Cardiac fibroblast (primary cell): ENCODE measurements at regions not wholly inside any gene's neighbourhood (a gene's known extent, or its start where the extent isn't known, plus 50 kb on each side); places are given as distances from the start of the nearest gene placed in this dataset.
A peak's percentile ranks its signal among the peaks of the same experiment; 100 is the strongest.

Experiments
- DNase-seq, 2 donors: peaks; one replicate each; pipeline versions ENCODE4 v3.0.0 to v3.0.0-alpha.2; 2010; ENCODE audit warnings: low read depth in 2 of 2
- H3K4me3 ChIP-seq, 2 donors: replicated peaks in 1 of 2; 1 replicate in 1 of 2; 2 replicates in 1 of 2; pipeline ENCODE4 v1.5.1; 2011; ENCODE audit warnings: low read depth in 2 of 2, low read length in 2 of 2, mild to moderate bottlenecking in 2 of 2, moderate library complexity in 1 of 2
- TF ChIP-seq, protein P1 (sequence below): IDR thresholded peaks from one replicate; pipeline ENCODE4 v1.5.1; 2011; ENCODE audit warnings: low read depth, mild to moderate bottlenecking, low read length, inconsistent platforms

DNA sequence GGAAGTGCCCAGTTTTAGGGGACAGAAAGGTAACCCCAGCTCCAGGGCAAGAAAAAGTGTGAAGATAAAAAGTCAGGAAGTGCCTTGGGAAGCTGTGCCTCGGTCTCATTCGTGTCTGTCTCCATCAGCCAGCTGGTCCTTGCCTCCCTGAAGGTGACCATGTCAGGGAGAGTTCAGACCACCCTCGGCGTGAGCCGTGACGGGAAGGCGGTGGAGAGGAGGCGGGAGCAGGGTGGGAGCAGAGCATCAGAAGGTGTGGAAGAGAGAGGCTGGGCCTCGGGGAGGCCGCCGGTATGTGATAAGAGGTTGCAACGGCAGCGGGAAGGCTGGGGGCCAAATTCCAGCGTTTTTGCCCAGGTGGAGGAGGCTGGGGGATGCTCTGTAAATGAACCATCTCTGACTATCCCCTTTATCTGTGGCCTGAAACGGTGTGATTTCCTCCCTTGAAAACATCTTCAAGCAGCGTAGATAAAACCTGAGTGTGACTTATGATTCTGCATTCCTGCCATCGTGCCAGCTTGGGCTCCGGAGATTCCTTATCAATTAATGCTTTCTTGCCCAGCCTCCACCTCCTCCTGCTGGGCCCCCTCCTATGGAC is 251.8 kb downstream of the IRF8 start:
- H3K4me3 ChIP-seq: no peak overlapping the region
- no peak for DNase-seq
- TF ChIP-seq, protein P1, sequence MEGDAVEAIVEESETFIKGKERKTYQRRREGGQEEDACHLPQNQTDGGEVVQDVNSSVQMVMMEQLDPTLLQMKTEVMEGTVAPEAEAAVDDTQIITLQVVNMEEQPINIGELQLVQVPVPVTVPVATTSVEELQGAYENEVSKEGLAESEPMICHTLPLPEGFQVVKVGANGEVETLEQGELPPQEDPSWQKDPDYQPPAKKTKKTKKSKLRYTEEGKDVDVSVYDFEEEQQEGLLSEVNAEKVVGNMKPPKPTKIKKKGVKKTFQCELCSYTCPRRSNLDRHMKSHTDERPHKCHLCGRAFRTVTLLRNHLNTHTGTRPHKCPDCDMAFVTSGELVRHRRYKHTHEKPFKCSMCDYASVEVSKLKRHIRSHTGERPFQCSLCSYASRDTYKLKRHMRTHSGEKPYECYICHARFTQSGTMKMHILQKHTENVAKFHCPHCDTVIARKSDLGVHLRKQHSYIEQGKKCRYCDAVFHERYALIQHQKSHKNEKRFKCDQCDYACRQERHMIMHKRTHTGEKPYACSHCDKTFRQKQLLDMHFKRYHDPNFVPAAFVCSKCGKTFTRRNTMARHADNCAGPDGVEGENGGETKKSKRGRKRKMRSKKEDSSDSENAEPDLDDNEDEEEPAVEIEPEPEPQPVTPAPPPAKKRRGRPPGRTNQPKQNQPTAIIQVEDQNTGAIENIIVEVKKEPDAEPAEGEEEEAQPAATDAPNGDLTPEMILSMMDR: no peak

DNA sequence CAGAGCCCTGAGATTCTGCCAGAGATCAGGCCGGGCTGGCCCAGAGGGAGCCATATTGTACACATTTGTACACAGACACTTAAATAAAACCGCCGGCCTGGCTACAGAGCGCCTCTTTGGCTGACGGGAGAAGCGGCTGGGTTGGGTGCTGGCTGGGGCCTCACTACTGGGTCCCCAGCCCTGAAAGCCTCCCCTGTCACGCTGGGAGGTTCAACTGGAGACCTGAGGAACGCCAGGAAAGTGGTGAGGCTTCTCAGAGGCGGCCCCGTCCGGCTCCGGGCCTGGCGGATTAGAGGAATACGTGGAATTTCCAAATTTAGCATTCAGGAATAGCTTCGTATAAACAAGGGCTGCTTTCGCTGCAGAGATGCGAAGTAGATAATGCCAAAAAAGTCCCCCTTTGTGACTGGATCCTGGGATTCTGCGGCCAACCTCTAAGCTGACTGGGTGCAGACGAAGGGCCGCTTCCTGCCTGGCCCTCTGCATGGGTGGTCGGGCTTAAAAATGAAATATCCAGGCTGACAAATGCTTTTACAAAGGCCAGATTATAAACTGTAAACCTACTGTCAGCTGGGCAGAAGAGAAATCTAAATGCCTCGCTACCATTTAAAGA is 252.4 kb downstream of the IRF8 start:
- TF ChIP-seq, protein P1: no peak
- no peak for DNase-seq
- no peak overlapping the region for H3K4me3 ChIP-seq

DNA sequence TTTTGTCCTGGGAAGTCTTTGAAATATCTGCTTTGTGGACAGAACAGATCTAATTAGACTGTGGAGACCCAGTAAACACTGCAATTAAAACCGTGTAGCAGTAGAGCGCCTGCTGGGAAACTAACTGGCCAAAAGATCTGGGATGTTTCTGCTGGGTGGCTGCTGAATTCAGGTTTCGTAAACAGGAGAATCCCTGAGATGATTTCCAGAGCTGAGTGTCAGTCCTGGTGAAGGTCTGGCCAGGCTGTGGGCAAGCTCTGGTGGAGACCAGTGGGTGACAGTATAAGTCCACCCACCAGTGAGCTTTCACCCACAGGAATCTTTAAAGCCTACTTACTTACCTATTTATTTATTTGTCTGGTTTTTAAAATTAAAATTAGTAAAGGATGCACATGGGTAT is 257.2 kb downstream of the IRF8 start:
- DNase-seq: no peak
- H3K4me3 ChIP-seq: no peak overlapping the region
- TF ChIP-seq, protein P1: no peak

DNA sequence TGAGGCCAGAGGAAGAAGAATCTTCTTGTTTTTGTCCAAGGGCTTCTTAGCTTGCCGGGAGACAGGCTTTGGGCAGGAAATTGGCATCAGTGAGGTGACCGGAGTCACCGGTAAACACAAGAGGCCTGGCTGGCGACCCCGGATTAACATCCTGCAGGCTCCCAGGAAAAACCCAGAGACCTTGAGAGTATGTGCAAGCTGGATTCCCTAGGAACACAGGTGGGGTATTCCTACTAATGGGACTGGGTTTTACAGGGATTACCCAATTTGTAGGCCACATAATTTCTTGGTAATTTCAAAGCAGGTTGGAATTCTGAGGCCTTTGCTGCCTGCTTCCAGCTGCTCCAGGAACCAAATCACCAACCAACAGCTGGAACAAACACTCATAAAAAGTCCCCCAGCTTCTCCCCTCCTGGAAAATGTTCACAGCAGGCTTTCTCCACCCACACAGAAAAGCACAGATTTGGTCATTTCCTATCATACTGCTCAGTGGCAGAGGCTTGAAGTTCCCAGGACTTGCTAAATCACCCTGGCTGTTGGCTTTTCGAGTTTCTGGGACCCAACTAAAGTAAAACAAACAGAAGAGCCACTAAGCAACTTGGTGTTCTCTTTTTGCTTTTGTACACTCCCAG is 258.8 kb downstream of the IRF8 start:
- no peak overlapping the region for H3K4me3 ChIP-seq
- TF ChIP-seq, protein P1: no peak
- DNase-seq: no peak

DNA sequence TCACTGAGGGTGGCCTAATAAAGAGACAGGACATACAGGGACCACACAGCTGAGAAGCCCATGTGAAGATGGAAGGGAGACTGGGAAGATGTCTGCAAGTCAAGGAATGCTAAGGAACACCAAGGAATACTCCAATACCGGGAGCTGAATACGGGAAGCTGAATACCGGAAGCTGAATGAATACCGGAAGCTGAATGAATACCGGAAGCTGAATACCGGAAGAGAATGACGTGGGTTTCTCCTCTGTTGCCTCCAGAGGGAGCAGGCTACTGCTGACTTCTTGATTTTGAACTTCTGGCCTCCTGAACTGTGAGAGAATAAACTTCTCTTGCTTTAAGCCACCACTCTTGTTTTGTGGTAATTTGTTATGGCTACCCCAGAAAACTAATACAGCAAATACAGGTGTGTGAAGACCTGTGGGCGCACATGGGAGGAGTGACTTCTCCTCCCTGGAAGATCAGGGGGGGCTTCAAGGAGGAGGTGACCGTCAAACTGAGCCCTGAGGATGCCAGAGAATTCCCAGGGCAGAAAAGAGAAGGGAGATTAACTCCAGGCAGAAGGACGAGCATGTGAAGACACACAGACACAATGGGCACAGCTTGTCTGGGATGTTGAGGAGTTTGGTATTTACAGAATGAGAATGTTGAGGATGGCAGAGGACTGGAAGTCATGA is 259.9 kb downstream of the IRF8 start:
- H3K4me3 ChIP-seq: no peak overlapping the region
- TF ChIP-seq, protein P1: no peak
- DNase-seq: peak in 1 of 2 donors; percentile 10

DNA sequence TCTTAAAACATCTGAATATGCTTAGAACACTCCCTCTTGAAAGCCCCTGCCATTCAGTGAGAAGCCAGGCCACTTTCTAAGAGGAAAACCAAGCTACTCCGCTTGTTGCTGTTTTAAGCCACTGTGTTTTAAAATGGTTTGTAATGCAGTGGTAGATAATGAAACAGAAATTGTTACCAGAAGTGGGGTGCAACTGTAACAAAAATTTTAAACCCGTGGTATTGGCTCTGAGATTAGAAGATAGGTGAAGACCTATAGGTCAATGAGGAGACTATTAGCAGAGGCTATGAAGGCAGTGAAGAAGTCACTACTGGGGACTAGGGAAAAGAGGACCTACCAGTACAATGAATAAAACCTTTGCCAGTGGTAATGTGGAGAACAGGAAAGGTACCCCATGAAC is 266.5 kb downstream of the IRF8 start:
- no peak for DNase-seq
- TF ChIP-seq, protein P1: no peak
- H3K4me3 ChIP-seq: no peak overlapping the region
